ENCODE measurements at regions not wholly inside any gene's neighbourhood (a gene's known extent, or its start where the extent isn't known, plus 50 kb on each side); places are given as distances from the start of the nearest gene placed in this dataset.
"Not testable (repeated sequence)": the region's sequence is repeated elsewhere in the genome, so short reads cannot be mapped to it uniquely, and the experiment has no call there.

- no peak for DNase-seq (ENCODE audit: low read depth)
- no peak overlapping the region for H3K4me3 ChIP-seq (ENCODE audit: low read depth, low read length)
- TF ChIP-seq, protein P1, sequence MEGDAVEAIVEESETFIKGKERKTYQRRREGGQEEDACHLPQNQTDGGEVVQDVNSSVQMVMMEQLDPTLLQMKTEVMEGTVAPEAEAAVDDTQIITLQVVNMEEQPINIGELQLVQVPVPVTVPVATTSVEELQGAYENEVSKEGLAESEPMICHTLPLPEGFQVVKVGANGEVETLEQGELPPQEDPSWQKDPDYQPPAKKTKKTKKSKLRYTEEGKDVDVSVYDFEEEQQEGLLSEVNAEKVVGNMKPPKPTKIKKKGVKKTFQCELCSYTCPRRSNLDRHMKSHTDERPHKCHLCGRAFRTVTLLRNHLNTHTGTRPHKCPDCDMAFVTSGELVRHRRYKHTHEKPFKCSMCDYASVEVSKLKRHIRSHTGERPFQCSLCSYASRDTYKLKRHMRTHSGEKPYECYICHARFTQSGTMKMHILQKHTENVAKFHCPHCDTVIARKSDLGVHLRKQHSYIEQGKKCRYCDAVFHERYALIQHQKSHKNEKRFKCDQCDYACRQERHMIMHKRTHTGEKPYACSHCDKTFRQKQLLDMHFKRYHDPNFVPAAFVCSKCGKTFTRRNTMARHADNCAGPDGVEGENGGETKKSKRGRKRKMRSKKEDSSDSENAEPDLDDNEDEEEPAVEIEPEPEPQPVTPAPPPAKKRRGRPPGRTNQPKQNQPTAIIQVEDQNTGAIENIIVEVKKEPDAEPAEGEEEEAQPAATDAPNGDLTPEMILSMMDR (IDR thresholded peaks at IDR 0.05; ENCODE audit: insufficient read depth, low read depth, low read length, missing control alignments) = no peak
These were observed 75.0 kb upstream of the PKN2 start for GRCh38 chr1:88609051-88609450.

DNA sequence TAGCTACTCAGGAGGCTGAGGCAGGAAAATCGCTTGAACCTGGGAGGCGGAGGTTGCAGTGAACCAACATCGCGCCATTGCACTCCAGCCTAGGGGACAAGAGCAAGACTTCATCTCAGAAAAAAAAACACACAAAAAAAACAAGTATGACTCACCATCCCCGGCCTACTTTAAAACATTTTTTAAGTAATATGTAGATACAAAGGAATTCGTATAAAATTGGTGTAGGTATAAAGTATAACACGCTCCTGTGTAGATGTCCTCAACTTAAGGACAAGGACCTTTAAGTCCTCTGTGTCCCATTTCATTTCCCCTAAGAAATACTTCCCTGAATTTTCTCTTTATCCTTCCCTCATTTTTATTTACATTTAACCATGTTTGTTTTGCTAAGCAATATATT lies 73.4 kb upstream of the PKN2 start:
- no peak for DNase-seq (ENCODE audit: low read depth)
- TF ChIP-seq, protein P1 (IDR thresholded peaks at IDR 0.05; ENCODE audit: insufficient read depth, low read depth, low read length, missing control alignments) = no peak
- no peak overlapping the region for H3K4me3 ChIP-seq (ENCODE audit: low read depth, low read length)

DNA sequence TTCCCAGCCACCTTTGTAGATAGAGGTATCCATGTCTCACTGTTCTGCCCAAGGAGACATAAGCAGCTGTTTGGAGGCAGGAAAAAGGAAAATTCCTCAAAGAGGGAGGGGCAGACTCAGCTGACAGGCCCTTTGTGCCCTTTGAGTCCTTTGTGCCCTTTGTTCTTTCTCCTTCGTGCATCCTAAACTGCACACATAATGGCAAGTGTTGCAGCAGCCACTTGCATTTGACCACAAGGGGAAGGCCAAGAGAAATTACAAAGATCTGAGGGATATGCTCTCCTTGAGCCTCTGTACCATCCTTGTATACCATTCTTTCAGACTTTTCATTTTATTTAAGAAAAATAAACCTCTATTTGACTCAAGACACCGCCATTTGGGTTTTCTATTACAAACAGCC lies 71.8 kb upstream of the PKN2 start:
- DNase-seq (ENCODE audit: low read depth) = no peak

DNA sequence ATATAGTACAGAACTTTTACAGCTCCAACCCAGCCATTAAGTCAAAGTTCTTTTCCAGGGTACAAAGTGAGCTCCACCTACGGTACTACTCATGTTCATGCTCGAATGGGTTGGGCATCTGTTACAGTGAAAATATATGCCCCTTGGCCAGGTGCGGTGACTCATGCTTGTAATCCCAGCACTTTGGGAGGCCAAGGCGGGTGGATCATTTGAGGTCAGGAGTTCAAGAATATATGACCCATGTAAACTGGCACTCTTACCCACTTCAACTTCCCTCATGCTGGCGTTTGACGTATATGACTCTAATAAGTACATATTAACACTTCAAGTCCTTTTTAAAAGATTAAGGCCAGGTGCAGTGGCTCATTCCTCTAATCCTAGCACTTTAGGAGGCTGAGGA lies 71.3 kb upstream of the PKN2 start:
- TF ChIP-seq, protein P1 (IDR thresholded peaks at IDR 0.05; ENCODE audit: insufficient read depth, low read depth, low read length, missing control alignments) = no peak
- H3K4me3 ChIP-seq (ENCODE audit: low read depth, low read length) = no peak overlapping the region
- no peak for DNase-seq (ENCODE audit: low read depth)

More for the DNA sequence above, 71.8 kb upstream of the PKN2 start:
- no peak overlapping the region for H3K4me3 ChIP-seq (ENCODE audit: low read depth, low read length)
- TF ChIP-seq, protein P1 (IDR thresholded peaks at IDR 0.05; ENCODE audit: insufficient read depth, low read depth, low read length, missing control alignments) = no peak

DNA sequence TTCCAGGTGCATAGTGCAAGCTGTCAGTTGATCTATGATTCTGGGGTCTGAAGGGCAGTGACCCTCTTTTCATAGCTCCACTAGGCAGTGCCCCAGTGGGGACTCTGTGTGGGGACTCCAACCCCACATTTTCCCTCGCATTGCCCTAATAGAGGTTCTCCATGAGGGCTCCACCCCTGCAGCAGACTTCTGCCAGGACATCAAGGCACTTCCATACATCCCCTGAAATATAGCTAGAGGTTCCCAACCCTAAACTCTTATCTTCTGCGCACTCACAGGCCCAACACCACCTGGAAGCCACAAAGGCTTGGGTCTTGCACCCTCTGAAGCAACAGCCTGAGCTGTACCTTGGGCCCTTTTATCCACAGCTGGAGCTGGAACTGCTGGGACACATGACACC lies 65.7 kb upstream of the PKN2 start:
- TF ChIP-seq, protein P1 (IDR thresholded peaks at IDR 0.05; ENCODE audit: insufficient read depth, low read depth, low read length, missing control alignments) = no peak
- H3K4me3 ChIP-seq (ENCODE audit: low read depth, low read length) = no peak overlapping the region
- DNase-seq (ENCODE audit: low read depth) = no peak

DNA sequence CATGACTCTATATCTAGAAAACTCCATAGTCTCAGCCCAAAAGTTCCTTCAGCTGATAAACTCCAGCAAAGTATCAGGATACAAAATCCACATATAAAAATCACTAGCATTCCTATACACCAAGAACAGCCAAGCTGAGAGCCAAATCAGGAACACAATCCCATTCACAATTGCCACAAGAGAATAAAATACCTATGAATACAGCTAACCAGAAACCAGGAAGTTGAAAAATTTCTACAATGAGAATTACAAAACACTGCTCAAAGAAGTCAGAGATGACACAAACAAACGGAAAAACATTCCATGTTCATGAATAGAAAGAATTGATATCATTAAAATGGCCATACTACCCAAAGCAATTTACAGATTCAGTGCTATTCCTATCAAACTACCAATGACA lies 61.0 kb upstream of the PKN2 start:
- DNase-seq (ENCODE audit: low read depth); H3K4me3 ChIP-seq (ENCODE audit: low read depth, low read length): not testable (repeated sequence)
